Chondrocyte (in vitro differentiated cells): ENCODE measurements at regions not wholly inside any gene's neighbourhood (a gene's known extent, or its start where the extent isn't known, plus 50 kb on each side); places are given as distances from the start of the nearest gene placed in this dataset.

Experiments used
- DNase-seq: peaks from one replicate; pipeline ENCODE4 v3.0.0; 2021; ENCODE audit warnings: mixed read lengths, low spot score
- H3K27ac Mint-ChIP-seq: one replicate; pipeline ENCODE4 v1.8.0; 2021; ENCODE audit warnings: mild to moderate bottlenecking, moderate library complexity, mixed read lengths; ENCODE audit not compliant: unreplicated experiment
- H3K27me3 Mint-ChIP-seq: 2 replicates; pipeline ENCODE4 v1.8.0; 2021; ENCODE audit warnings: low read depth, mixed read lengths
- H3K36me3 Mint-ChIP-seq: 2 replicates; pipeline ENCODE4 v1.8.0; 2021; ENCODE audit warnings: low read depth, mixed read lengths
- H3K4me1 Mint-ChIP-seq: 2 replicates; pipeline ENCODE4 v1.8.0; 2021; ENCODE audit warnings: low read depth, mild to moderate bottlenecking, mixed read lengths
- H3K4me3 Mint-ChIP-seq: one replicate; pipeline ENCODE4 v1.8.0; 2021; ENCODE audit warnings: mild to moderate bottlenecking, moderate library complexity, mixed read lengths; ENCODE audit not compliant: unreplicated experiment
- H3K9me3 Mint-ChIP-seq: 2 replicates; pipeline ENCODE4 v1.8.0; 2021; ENCODE audit warnings: low read depth, mixed read lengths
- TF ChIP-seq, protein P1 (sequence below): fragments of 200-600 bp; sonication (generic); IDR thresholded peaks from 2 replicates; pipeline ENCODE4 v1.5.0; 2021; ENCODE audit warnings: antibody characterized with exemption, mild to moderate bottlenecking, moderate library complexity

- no peak overlapping the region for H3K4me3 Mint-ChIP-seq
- H3K9me3 Mint-ChIP-seq = peaks cover 9% of the 10 kb centered on the region
- H3K27me3 Mint-ChIP-seq = no peaks in the 10 kb centered on the region
- DNase-seq = no peak
- H3K4me1 Mint-ChIP-seq = peaks cover 31% of the 10 kb centered on the region
- TF ChIP-seq, protein P1, sequence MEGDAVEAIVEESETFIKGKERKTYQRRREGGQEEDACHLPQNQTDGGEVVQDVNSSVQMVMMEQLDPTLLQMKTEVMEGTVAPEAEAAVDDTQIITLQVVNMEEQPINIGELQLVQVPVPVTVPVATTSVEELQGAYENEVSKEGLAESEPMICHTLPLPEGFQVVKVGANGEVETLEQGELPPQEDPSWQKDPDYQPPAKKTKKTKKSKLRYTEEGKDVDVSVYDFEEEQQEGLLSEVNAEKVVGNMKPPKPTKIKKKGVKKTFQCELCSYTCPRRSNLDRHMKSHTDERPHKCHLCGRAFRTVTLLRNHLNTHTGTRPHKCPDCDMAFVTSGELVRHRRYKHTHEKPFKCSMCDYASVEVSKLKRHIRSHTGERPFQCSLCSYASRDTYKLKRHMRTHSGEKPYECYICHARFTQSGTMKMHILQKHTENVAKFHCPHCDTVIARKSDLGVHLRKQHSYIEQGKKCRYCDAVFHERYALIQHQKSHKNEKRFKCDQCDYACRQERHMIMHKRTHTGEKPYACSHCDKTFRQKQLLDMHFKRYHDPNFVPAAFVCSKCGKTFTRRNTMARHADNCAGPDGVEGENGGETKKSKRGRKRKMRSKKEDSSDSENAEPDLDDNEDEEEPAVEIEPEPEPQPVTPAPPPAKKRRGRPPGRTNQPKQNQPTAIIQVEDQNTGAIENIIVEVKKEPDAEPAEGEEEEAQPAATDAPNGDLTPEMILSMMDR = no peak
- H3K27ac Mint-ChIP-seq = peak overlapping the region; percentile 64
- H3K36me3 Mint-ChIP-seq = peaks cover 6% of the 10 kb centered on the region
These were observed 175.2 kb downstream of the PAWR start for GRCh38 chr12:79515530-79515935.

- H3K27me3 Mint-ChIP-seq = no peaks in the 10 kb centered on the region
- peaks cover 6% of the 10 kb centered on the region for H3K36me3 Mint-ChIP-seq
- H3K4me3 Mint-ChIP-seq = no peak overlapping the region
- TF ChIP-seq, protein P1 = peak; percentile 35
- H3K27ac Mint-ChIP-seq = peak overlapping the region; percentile 64
- no peak for DNase-seq
- H3K9me3 Mint-ChIP-seq = peaks cover 9% of the 10 kb centered on the region
- peaks cover 31% of the 10 kb centered on the region for H3K4me1 Mint-ChIP-seq
These were observed 175.8 kb downstream of the PAWR start for GRCh38 chr12:79514730-79515529.

GRCh38 chr12:79512068-79512467 lies 178.7 kb downstream of the PAWR start:
- TF ChIP-seq, protein P1 = peak; percentile 67
- no peak overlapping the region for H3K27ac Mint-ChIP-seq
- H3K4me3 Mint-ChIP-seq = no peak overlapping the region
- peaks cover 7% of the 10 kb centered on the region for H3K36me3 Mint-ChIP-seq
- H3K4me1 Mint-ChIP-seq = peaks cover 31% of the 10 kb centered on the region
- no peaks in the 10 kb centered on the region for H3K27me3 Mint-ChIP-seq
- peaks cover 5% of the 10 kb centered on the region for H3K9me3 Mint-ChIP-seq
- DNase-seq = no peak

GRCh38 chr12:79508622-79509021 lies 182.1 kb downstream of the PAWR start:
- peaks cover 16% of the 10 kb centered on the region for H3K4me1 Mint-ChIP-seq
- DNase-seq = no peak
- H3K27me3 Mint-ChIP-seq = no peaks in the 10 kb centered on the region
- TF ChIP-seq, protein P1 = no peak
- H3K9me3 Mint-ChIP-seq = peaks cover 10% of the 10 kb centered on the region
- H3K36me3 Mint-ChIP-seq = peaks cover 9% of the 10 kb centered on the region
- H3K27ac Mint-ChIP-seq = no peak overlapping the region
- no peak overlapping the region for H3K4me3 Mint-ChIP-seq
